H9 (cell line): ENCODE measurements at regions not wholly inside any gene's neighbourhood (a gene's known extent, or its start where the extent isn't known, plus 50 kb on each side); places are given as distances from the start of the nearest gene placed in this dataset.

Experiments used
- DNase-seq: peaks from one replicate; pipeline ENCODE4 v3.0.0-alpha.2; 2017
- H2AFZ ChIP-seq: one replicate; pipeline ENCODE4 v1.6.1; 2013; ENCODE audit warnings: mild to moderate bottlenecking, low read length, control low read depth, moderate library complexity
- H2AK5ac ChIP-seq: 2 replicates; pipeline ENCODE4 v1.6.1; 2013; ENCODE audit warnings: low read length, control low read depth, mixed read lengths; ENCODE audit not compliant: insufficient read length
- H2BK120ac ChIP-seq: one replicate; pipeline ENCODE4 v1.6.1; 2013; ENCODE audit warnings: low read depth, mild to moderate bottlenecking, low read length, control low read depth, inconsistent platforms; ENCODE audit not compliant: poor library complexity, severe bottlenecking
- H2BK12ac ChIP-seq: 2 replicates; pipeline ENCODE4 v1.6.1; 2013; ENCODE audit warnings: low read length, control low read depth, mixed read lengths, low read depth; ENCODE audit not compliant: insufficient read length
- H2BK15ac ChIP-seq: 2 replicates; pipeline ENCODE4 v1.6.1; 2013; ENCODE audit warnings: low read depth, low read length, control low read depth
- H2BK20ac ChIP-seq: one replicate; pipeline ENCODE4 v1.6.1; 2013; ENCODE audit warnings: low read depth, mild to moderate bottlenecking, low read length, control low read depth, inconsistent platforms; ENCODE audit not compliant: poor library complexity, severe bottlenecking
- H2BK5ac ChIP-seq: 2 replicates; pipeline ENCODE4 v1.6.1; 2013; ENCODE audit warnings: low read length, control low read depth, mixed read lengths; ENCODE audit not compliant: insufficient read length
- H3K14ac ChIP-seq: 2 replicates; pipeline ENCODE4 v1.6.1; 2013; ENCODE audit warnings: low read length, control low read depth; ENCODE audit not compliant: insufficient read depth
- H3K18ac ChIP-seq: 2 replicates; pipeline ENCODE4 v1.6.1; 2013; ENCODE audit warnings: low read depth, mild to moderate bottlenecking, mixed read lengths, low read length, control low read depth; ENCODE audit not compliant: insufficient read length
- H3K23ac ChIP-seq: 2 replicates; pipeline ENCODE4 v1.6.1; 2013; ENCODE audit warnings: low read length, control low read depth, mixed read lengths, low read depth; ENCODE audit not compliant: insufficient read length
- H3K23me2 ChIP-seq: 2 replicates; pipeline ENCODE4 v1.6.1; 2013; ENCODE audit warnings: low read depth, mild to moderate bottlenecking, mixed read lengths, low read length, control low read depth; ENCODE audit not compliant: insufficient read length, poor library complexity, severe bottlenecking
- H3K27ac ChIP-seq: 2 replicates; pipeline ENCODE4 v1.5.1; 2013; ENCODE audit warnings: low read length, control low read depth, mixed read lengths, low read depth; ENCODE audit not compliant: insufficient read length
- H3K27me3 ChIP-seq: 2 replicates; pipeline ENCODE4 v1.6.1; 2013; ENCODE audit warnings: low read length, control low read depth, inconsistent platforms; ENCODE audit not compliant: insufficient read depth
- H3K4ac ChIP-seq: 2 replicates; pipeline ENCODE4 v1.6.1; 2013; ENCODE audit warnings: low read depth, mild to moderate bottlenecking, control low read depth, inconsistent platforms, low read length, moderate library complexity
- H3K4me1 ChIP-seq: 2 replicates; pipeline ENCODE4 v1.6.1; 2013; ENCODE audit warnings: low read length, control low read depth, inconsistent platforms; ENCODE audit not compliant: insufficient read depth
- H3K4me2 ChIP-seq: 2 replicates; pipeline ENCODE4 v1.6.1; 2013; ENCODE audit warnings: low read length, control low read depth, mixed read lengths; ENCODE audit not compliant: insufficient read length, insufficient read depth
- H3K56ac ChIP-seq: 2 replicates; pipeline ENCODE4 v1.6.1; 2013; ENCODE audit warnings: low read depth, mild to moderate bottlenecking, mixed read lengths, low read length, control low read depth; ENCODE audit not compliant: insufficient read length
- H3K79me1 ChIP-seq: 2 replicates; pipeline ENCODE4 v1.6.1; 2013; ENCODE audit warnings: low read depth, mild to moderate bottlenecking, moderate library complexity, low read length, control low read depth, inconsistent platforms; ENCODE audit not compliant: insufficient read depth, poor library complexity, severe bottlenecking
- H3K79me2 ChIP-seq: 2 replicates; pipeline ENCODE4 v1.6.1; 2013; ENCODE audit warnings: low read length, control low read depth, inconsistent platforms; ENCODE audit not compliant: insufficient read depth
- H3K9ac ChIP-seq: 2 replicates; pipeline ENCODE4 v1.6.1; 2013; ENCODE audit warnings: low read length, control low read depth, mixed read lengths; ENCODE audit not compliant: insufficient read length; ENCODE audit errors: extremely low read depth
- H3K9me3 ChIP-seq: one replicate; pipeline ENCODE4 v1.6.1; 2013; ENCODE audit warnings: low read depth, low read length, inconsistent platforms; ENCODE audit not compliant: control insufficient read depth
- H3T11ph ChIP-seq: one replicate; pipeline ENCODE4 v1.6.1; 2013; ENCODE audit warnings: mild to moderate bottlenecking, low read length, control low read depth, inconsistent platforms
- H4K20me1 ChIP-seq: one replicate; pipeline ENCODE4 v1.6.1; 2013; ENCODE audit not compliant: control insufficient read depth, insufficient read length, insufficient read depth
- H4K5ac ChIP-seq: 2 replicates; pipeline ENCODE4 v1.6.1; 2013; ENCODE audit warnings: low read depth, mild to moderate bottlenecking, mixed read lengths, low read length, control low read depth; ENCODE audit not compliant: insufficient read length
- H4K8ac ChIP-seq: replicated peaks from 2 replicates; pipeline ENCODE4 v1.6.1; 2013; ENCODE audit warnings: low read length, control low read depth, mixed read lengths, low read depth; ENCODE audit not compliant: insufficient read length
- H4K91ac ChIP-seq: 2 replicates; pipeline ENCODE4 v1.6.1; 2013; ENCODE audit warnings: low read depth, mild to moderate bottlenecking, moderate library complexity, mixed read lengths, low read length, control low read depth; ENCODE audit not compliant: insufficient read length
- H3K27ac Mint-ChIP-seq, 3 experiments: 2 replicates in 2 of 3; 3 replicates in 1 of 3; pipeline ENCODE4 v1.8.0; 2020 to 2021; ENCODE audit warnings: mixed read lengths in 3 of 3, mild to moderate bottlenecking in 1 of 3, moderate library complexity in 1 of 3
- H3K27me3 Mint-ChIP-seq: 2 replicates; pipeline ENCODE4 v1.8.0; 2021; ENCODE audit warnings: low read depth, mild to moderate bottlenecking, moderate library complexity, mixed read lengths
- H3K36me3 Mint-ChIP-seq, 3 experiments: 2 replicates in 2 of 3; 3 replicates in 1 of 3; pipeline ENCODE4 v1.8.0; 2020 to 2021; ENCODE audit warnings: low read depth in 3 of 3, mixed read lengths in 3 of 3; ENCODE audit not compliant: insufficient read depth in 1 of 3
- H3K4me1 Mint-ChIP-seq, 2 experiments: 2 replicates each; pipeline ENCODE4 v1.8.0; 2020; ENCODE audit warnings: mixed read lengths in 2 of 2
- H3K4me3 Mint-ChIP-seq, 2 experiments: 2 replicates in 1 of 2; 3 replicates in 1 of 2; pipeline ENCODE4 v1.8.0; 2020 to 2021; ENCODE audit warnings: mild to moderate bottlenecking in 2 of 2, mixed read lengths in 2 of 2, moderate library complexity in 1 of 2
- H3K9me3 Mint-ChIP-seq, 2 experiments: 2 replicates in 1 of 2; 3 replicates in 1 of 2; pipeline ENCODE4 v1.8.0; 2020; ENCODE audit warnings: mild to moderate bottlenecking in 2 of 2, mixed read lengths in 2 of 2, moderate library complexity in 1 of 2
- CTCF ChIP-seq: fragments of 200-600 bp; sonication (generic); conservative IDR thresholded peaks from 3 replicates; pipeline ENCODE4 v1.8.0; 2021; ENCODE audit warnings: antibody characterized with exemption, mild to moderate bottlenecking
- WGBS: extraction: QIAGEN DNeasy Blood & Tissue Kit; methylation state at CpG from one replicate; pipeline ENCODE4 v1.1.7; 2013; ENCODE audit warnings: missing lambda C conversion rate, low lambda C conversion rate, mixed read lengths; ENCODE audit not compliant: insufficient read length; ENCODE audit errors: extremely low coverage; 5-methylcytosine and 5-hydroxymethylcytosine counted together

GRCh38 chr14:98236314-98236713 lies 1035.7 kb downstream of the BCL11B start:
- DNase-seq: no peak
- no peak overlapping the region for H3K23ac ChIP-seq
- no peak overlapping the region for H2BK5ac ChIP-seq
- H3K23me2 ChIP-seq: no peaks in the 10 kb centered on the region
- no peak overlapping the region for H4K5ac ChIP-seq
- no peaks in the 10 kb centered on the region for H3K79me2 ChIP-seq
- H4K91ac ChIP-seq: no peak overlapping the region
- H3K9ac ChIP-seq: no peak overlapping the region
- no CpG with 5 or more reads among the region's 3 CpGs for whole genome bisulfite sequencing
- no peak overlapping the region for H3K14ac ChIP-seq
- H2AK5ac ChIP-seq: no peak overlapping the region
- no peak overlapping the region for H3T11ph ChIP-seq
- H2BK120ac ChIP-seq: no peak overlapping the region
- H4K20me1 ChIP-seq: no peaks in the 10 kb centered on the region
- no peaks in the 10 kb centered on the region; the same call in 1 of the 2 replicates for H3K27me3 Mint-ChIP-seq
- no peak overlapping the region for H3K27ac Mint-ChIP-seq
- peaks cover 7 to 10% of the 10 kb centered on the region in 2 experiments; a peak in 4 of 5 replicates for H3K9me3 Mint-ChIP-seq
- no peak overlapping the region for H4K8ac ChIP-seq
- no peak overlapping the region for H2BK12ac ChIP-seq
- no peak overlapping the region for H3K4me3 Mint-ChIP-seq
- no peak overlapping the region for H3K27ac ChIP-seq
- H3K79me1 ChIP-seq: no peaks in the 10 kb centered on the region
- no peak overlapping the region for H3K4ac ChIP-seq
- H3K9me3 ChIP-seq: no peaks in the 10 kb centered on the region
- H3K4me1 Mint-ChIP-seq: peaks cover 7 to 10% of the 10 kb centered on the region in 2 experiments
- H3K4me2 ChIP-seq: no peak overlapping the region
- no peak overlapping the region for H2BK20ac ChIP-seq
- H3K18ac ChIP-seq: no peak overlapping the region
- peaks cover 0 to 6% (median 0%) of the 10 kb centered on the region in 3 experiments; a peak in 3 of 7 replicates for H3K36me3 Mint-ChIP-seq
- no peak overlapping the region for H2BK15ac ChIP-seq
- no peaks in the 10 kb centered on the region for H3K27me3 ChIP-seq
- TF ChIP-seq CTCF: no peak
- no peaks in the 10 kb centered on the region for H3K4me1 ChIP-seq
- no peak overlapping the region for H2AFZ ChIP-seq
- no peak overlapping the region for H3K56ac ChIP-seq
